GM23248 (cell line): ENCODE measurements at regions not wholly inside any gene's neighbourhood (a gene's known extent, or its start where the extent isn't known, plus 50 kb on each side); places are given as distances from the start of the nearest gene placed in this dataset.

Experiments
- DNase-seq: peaks from one replicate; pipeline ENCODE4 v3.0.0-alpha.2; 2015
- H2AFZ ChIP-seq: fragments of 200-600 bp; sonication (generic); 2 replicates; pipeline ENCODE4 v1.6.1; 2016; ENCODE audit warnings: antibody characterized with exemption
- H3F3A ChIP-seq: fragments of 200-600 bp; sonication (generic); 2 replicates; pipeline ENCODE4 v1.6.1; 2016; ENCODE audit warnings: mild to moderate bottlenecking, antibody characterized with exemption, mixed run types; ENCODE audit not compliant: insufficient read depth
- H3K27ac ChIP-seq: fragments of 200-600 bp; sonication (generic); 2 replicates; pipeline ENCODE4 v1.5.1; 2016; ENCODE audit warnings: mild to moderate bottlenecking
- H3K27me3 ChIP-seq: fragments of 200-600 bp; sonication (generic); replicated peaks from 2 replicates; pipeline ENCODE4 v1.6.1; 2016; ENCODE audit warnings: mild to moderate bottlenecking; ENCODE audit not compliant: insufficient read depth
- H3K36me3 ChIP-seq: fragments of 200-600 bp; sonication (generic); 2 replicates; pipeline ENCODE4 v1.6.1; 2016; ENCODE audit warnings: low read depth, mild to moderate bottlenecking
- H3K4me1 ChIP-seq: fragments of 200-600 bp; sonication (generic); 2 replicates; pipeline ENCODE4 v1.6.1; 2016; ENCODE audit warnings: mild to moderate bottlenecking; ENCODE audit not compliant: insufficient read depth
- H3K4me2 ChIP-seq: fragments of 200-600 bp; sonication (generic); one replicate; pipeline ENCODE4 v1.6.1; 2016; ENCODE audit warnings: mild to moderate bottlenecking; ENCODE audit not compliant: unreplicated experiment
- H3K4me3 ChIP-seq: fragments of 200-600 bp; sonication (generic); 2 replicates; pipeline ENCODE4 v1.5.1; 2016; ENCODE audit warnings: mild to moderate bottlenecking
- H3K79me2 ChIP-seq: fragments of 200-600 bp; sonication (generic); 2 replicates; pipeline ENCODE4 v1.6.1; 2016; ENCODE audit warnings: mild to moderate bottlenecking; ENCODE audit not compliant: insufficient read depth
- H3K9ac ChIP-seq: fragments of 200-600 bp; sonication (generic); 2 replicates; pipeline ENCODE4 v1.6.1; 2016; ENCODE audit warnings: mild to moderate bottlenecking
- H3K9me2 ChIP-seq: fragments of 200-600 bp; sonication (generic); 2 replicates; pipeline ENCODE4 v1.6.1; 2016; ENCODE audit warnings: mixed run types, mild to moderate bottlenecking, moderate library complexity; ENCODE audit not compliant: insufficient read depth
- H3K9me3 ChIP-seq: fragments of 200-600 bp; sonication (generic); one replicate; pipeline ENCODE4 v1.6.1; 2017; ENCODE audit warnings: low read depth
- H4K20me1 ChIP-seq: fragments of 200-600 bp; sonication (generic); 2 replicates; pipeline ENCODE4 v1.6.0; 2016; ENCODE audit not compliant: insufficient read depth
- EZH2 ChIP-seq: fragments of 200-600 bp; sonication (generic); IDR thresholded peaks from 2 replicates; pipeline ENCODE4 v1.6.1; 2018; ENCODE audit warnings: antibody characterized with exemption, mild to moderate bottlenecking; ENCODE audit not compliant: insufficient read depth, poor library complexity, severe bottlenecking
- EZH2phosphoT487 ChIP-seq: fragments of 200-600 bp; sonication (generic); IDR thresholded peaks from 2 replicates; pipeline ENCODE4 v1.6.1; 2018; ENCODE audit warnings: antibody characterized with exemption, moderate library complexity, mild to moderate bottlenecking, low read depth; ENCODE audit not compliant: insufficient read depth
- WGBS, 2 experiments: methylation state at CpG; one replicate each; pipeline ENCODE4 v1.1.6; 2015 to 2017; ENCODE audit warnings: low lambda C conversion rate in 2 of 2, low coverage in 1 of 2; ENCODE audit errors: missing lambda C conversion rate in 2 of 2; 5-methylcytosine and 5-hydroxymethylcytosine counted together
- in situ Hi-C: fragments of 300-500 bp; cut with MboI; formaldehyde crosslinking; loops from 2 replicates; pipeline ENCODE4 v1.15.0; 2020

DNA sequence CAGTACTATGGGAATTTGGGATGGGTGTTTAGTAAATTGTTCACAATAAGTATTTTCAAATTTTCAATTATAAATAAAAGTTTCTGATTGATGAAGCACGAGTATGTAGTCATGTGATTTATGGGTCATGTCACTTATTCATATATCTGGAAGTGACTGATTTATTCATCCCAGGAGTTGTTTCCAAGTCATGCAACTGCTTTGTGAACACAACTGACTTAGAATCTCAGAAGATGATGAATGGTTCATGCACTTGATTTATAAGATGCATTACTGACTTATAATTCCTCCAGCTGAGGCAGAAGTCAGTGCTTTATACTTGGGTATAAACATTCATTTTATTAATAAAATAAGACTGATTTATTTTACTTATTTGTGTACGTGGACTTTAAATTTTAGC is 137.8 kb upstream of the CBLB start:
- H3K4me3 ChIP-seq: no peak overlapping the region
- H3K9me2 ChIP-seq: no peaks in the 10 kb centered on the region
- TF ChIP-seq EZH2 (no peak), EZH2phosphoT487 (no peak)
- H2AFZ ChIP-seq: no peak overlapping the region
- peak overlapping the region; percentile 71 for H3K27ac ChIP-seq
- H3K4me2 ChIP-seq: peak overlapping the region; percentile 7
- peaks cover 18% of the 10 kb centered on the region for H3K4me1 ChIP-seq
- no peaks in the 10 kb centered on the region for H3K27me3 ChIP-seq
- 67 to 75% methylated on average over 2 of the region's 2 CpGs for WGBS, 2 experiments
- no peak for DNase-seq
- no peak overlapping the region for H3K9ac ChIP-seq
- H3K9me3 ChIP-seq: no peaks in the 10 kb centered on the region
- H3K79me2 ChIP-seq: no peaks in the 10 kb centered on the region
- no peaks in the 10 kb centered on the region for H4K20me1 ChIP-seq
- H3K36me3 ChIP-seq: no peaks in the 10 kb centered on the region
- H3F3A ChIP-seq: peaks cover 18% of the 10 kb centered on the region
- in situ Hi-C loops: no loop called here

DNA sequence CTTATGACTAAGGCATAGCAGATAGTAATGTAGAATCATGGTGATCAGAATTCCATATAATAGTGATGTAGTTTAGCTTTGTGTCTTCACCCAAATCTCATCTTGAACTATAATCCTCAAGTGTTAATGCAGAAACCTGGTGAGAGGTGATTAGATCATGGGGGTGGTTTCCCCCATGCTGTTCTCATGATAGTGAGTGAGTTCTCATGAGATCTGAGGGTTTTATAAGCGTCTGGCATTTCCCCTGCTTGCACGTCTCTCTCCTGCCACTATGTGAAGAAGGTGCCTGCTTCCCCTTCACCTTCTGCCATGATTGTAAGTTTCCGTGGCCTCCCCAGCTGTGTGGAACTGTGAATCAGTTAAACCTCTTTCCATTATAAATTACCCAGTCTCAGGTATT is 138.7 kb upstream of the CBLB start:
- Histone ChIP-seq H3K79me2 (no peaks in the 10 kb centered on the region), H3K9me3 (no peaks in the 10 kb centered on the region), H4K20me1 (no peaks in the 10 kb centered on the region), H3F3A (peaks cover 18% of the 10 kb centered on the region), H3K4me3 (no peak overlapping the region), H3K4me1 (peaks cover 18% of the 10 kb centered on the region), H2AFZ (no peak overlapping the region), H3K27me3 (no peaks in the 10 kb centered on the region), H3K36me3 (no peaks in the 10 kb centered on the region), H3K9me2 (no peaks in the 10 kb centered on the region), H3K4me2 (no peak overlapping the region), H3K9ac (no peak overlapping the region), H3K27ac (no peak overlapping the region)
- in situ Hi-C loops: no loop called here
- TF ChIP-seq EZH2phosphoT487 (no peak), EZH2 (no peak)
- 94 to 95% methylated on average over 3 of the region's 3 CpGs for whole genome bisulfite sequencing, 2 experiments
- no peak for DNase-seq

DNA sequence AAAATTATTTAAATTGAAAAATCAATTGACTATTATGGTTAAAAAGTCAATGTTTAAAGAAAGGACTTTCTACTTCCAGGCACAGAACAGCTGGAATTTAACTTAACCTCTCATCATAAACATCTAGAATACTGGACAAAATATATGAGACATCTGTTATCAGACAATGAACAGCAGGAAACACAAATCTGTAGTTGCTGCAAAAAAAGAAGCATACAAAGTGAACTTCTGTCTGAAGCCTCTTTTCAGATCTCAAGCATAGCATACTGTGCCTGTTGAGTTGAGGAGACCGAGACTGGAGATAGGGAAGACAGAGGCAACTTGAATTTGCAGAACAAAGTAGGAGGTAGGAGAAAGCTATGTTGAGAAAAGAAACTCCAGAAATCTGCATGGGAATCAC is 140.0 kb upstream of the CBLB start:
- Histone ChIP-seq H3K9ac (no peak overlapping the region), H3K9me2 (no peaks in the 10 kb centered on the region), H3K27ac (no peak overlapping the region), H3K4me2 (no peak overlapping the region), H3K4me1 (peaks cover 26% of the 10 kb centered on the region), H3K36me3 (no peaks in the 10 kb centered on the region), H4K20me1 (no peaks in the 10 kb centered on the region), H3K4me3 (no peak overlapping the region), H3K27me3 (no peaks in the 10 kb centered on the region), H3F3A (peaks cover 28% of the 10 kb centered on the region), H3K9me3 (no peaks in the 10 kb centered on the region), H3K79me2 (no peaks in the 10 kb centered on the region), H2AFZ (no peak overlapping the region)
- no peak for TF ChIP-seq EZH2phosphoT487
- no peak for TF ChIP-seq EZH2
- in situ Hi-C loops: no loop called here
- no peak for DNase-seq
- WGBS, 2 experiments: 63 to 84% methylated on average over 1 of the region's 1 CpG

DNA sequence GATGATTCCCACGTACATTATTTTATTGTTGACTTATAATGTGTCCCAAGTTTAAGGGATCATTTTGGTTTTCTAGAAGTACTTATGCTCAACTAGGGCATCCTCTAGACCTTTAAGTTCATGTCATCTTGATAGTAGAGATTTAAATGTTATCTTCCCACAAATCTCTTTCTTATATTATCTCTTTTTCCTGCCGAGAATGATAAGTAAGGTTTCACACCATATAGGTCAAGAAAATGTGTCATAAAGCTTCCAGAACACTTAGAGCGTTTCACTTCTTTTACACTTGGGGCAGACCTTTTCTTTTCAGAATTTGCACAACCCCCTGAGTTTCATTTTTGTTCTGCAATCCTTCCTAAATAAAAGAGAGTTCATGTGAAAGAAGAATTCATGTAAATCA is 142.0 kb upstream of the CBLB start:
- Histone ChIP-seq H3K79me2 (no peaks in the 10 kb centered on the region), H3K27me3 (no peaks in the 10 kb centered on the region), H2AFZ (no peak overlapping the region), H3K4me2 (no peak overlapping the region), H3K9ac (no peak overlapping the region), H3K27ac (no peak overlapping the region), H3K9me3 (no peaks in the 10 kb centered on the region), H3K9me2 (no peaks in the 10 kb centered on the region), H3K4me1 (peaks cover 26% of the 10 kb centered on the region), H4K20me1 (no peaks in the 10 kb centered on the region), H3K36me3 (no peaks in the 10 kb centered on the region), H3K4me3 (no peak overlapping the region), H3F3A (peaks cover 28% of the 10 kb centered on the region)
- no peak for DNase-seq
- WGBS, 2 experiments: 94 to 99% methylated on average over 3 of the region's 3 CpGs
- TF ChIP-seq EZH2phosphoT487 (no peak), EZH2 (no peak)
- in situ Hi-C loops: no loop called here

DNA sequence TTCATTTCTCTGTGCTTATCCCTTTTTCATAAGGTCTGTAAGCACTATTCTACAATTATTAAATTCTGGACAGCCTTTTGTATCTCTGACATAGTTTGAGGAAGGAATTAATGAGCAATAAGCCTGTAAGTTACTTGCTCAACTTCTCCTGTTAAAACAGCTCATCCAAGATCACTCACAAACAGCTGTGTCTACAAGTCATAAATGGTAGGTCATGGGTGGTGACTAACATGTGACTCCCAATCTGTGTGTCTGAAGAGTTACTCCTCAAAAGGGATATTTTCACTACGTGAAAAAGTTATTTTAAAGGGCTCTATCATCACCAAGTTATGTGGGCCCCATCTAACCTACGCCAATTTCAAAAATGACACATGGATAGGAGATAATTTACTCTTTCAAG is 145.2 kb upstream of the CBLB start:
- Histone ChIP-seq H3K9me3 (no peaks in the 10 kb centered on the region), H3K4me3 (peak overlapping the region; percentile 12; the same call in 1 of the 2 replicates), H3F3A (peaks cover 18% of the 10 kb centered on the region), H3K9ac (peak overlapping the region; percentile 54), H3K27me3 (no peaks in the 10 kb centered on the region), H4K20me1 (no peaks in the 10 kb centered on the region), H3K79me2 (no peaks in the 10 kb centered on the region), H2AFZ (peak overlapping the region; percentile 47), H3K36me3 (no peaks in the 10 kb centered on the region), H3K4me1 (peaks cover 18% of the 10 kb centered on the region), H3K4me2 (peak overlapping the region; percentile 49), H3K9me2 (no peaks in the 10 kb centered on the region), H3K27ac (peak overlapping the region; percentile 87)
- DNase-seq: peak; percentile 98
- TF ChIP-seq EZH2 (no peak), EZH2phosphoT487 (no peak)
- in situ Hi-C loops: no loop called here
- WGBS, 2 experiments: 0 to 4% methylated on average over 2 of the region's 2 CpGs
